HepG2 (cell line): ENCODE measurements at regions not wholly inside any gene's neighbourhood (a gene's known extent, or its start where the extent isn't known, plus 50 kb on each side); places are given as distances from the start of the nearest gene placed in this dataset.
"Not testable (repeated sequence)": the region's sequence is repeated elsewhere in the genome, so short reads cannot be mapped to it uniquely, and the experiment has no call there.

ENCODE experiments used
- EP300 ChIP-seq, 3 experiments: sonication (generic) in 1 of 3; formaldehyde crosslinking in 1 of 3; IDR thresholded peaks; 2 replicates each; pipeline versions ENCODE4 v1.5.1 to v1.6.1; 2011 to 2020; ENCODE audit warnings: low read depth in 2 of 3, low read length in 2 of 3, borderline replicate concordance in 1 of 3, improper control_type of control experiment in 1 of 3, mild to moderate bottlenecking in 1 of 3, missing genetic modification reagents in 1 of 3, moderate library complexity in 1 of 3
- HCFC1 ChIP-seq: fragments of 150-350 bp; IDR thresholded peaks from 2 replicates; pipeline ENCODE4 v1.6.1; 2014; ENCODE audit warnings: low read depth, low read length
- POLR2A ChIP-seq, 2 experiments: IDR thresholded peaks; 2 replicates each; pipeline ENCODE4 v1.6.1; 2011; ENCODE audit warnings: low read depth in 2 of 2, low read length in 2 of 2, mild to moderate bottlenecking in 1 of 2, moderate library complexity in 1 of 2; ENCODE audit not compliant: insufficient read depth in 1 of 2
- TSC22D2 ChIP-seq: sonication (generic); formaldehyde crosslinking; IDR thresholded peaks from 2 replicates; pipeline ENCODE4 v1.5.1; 2020; ENCODE audit warnings: missing genetic modification reagents, mild to moderate bottlenecking, borderline replicate concordance

DNA sequence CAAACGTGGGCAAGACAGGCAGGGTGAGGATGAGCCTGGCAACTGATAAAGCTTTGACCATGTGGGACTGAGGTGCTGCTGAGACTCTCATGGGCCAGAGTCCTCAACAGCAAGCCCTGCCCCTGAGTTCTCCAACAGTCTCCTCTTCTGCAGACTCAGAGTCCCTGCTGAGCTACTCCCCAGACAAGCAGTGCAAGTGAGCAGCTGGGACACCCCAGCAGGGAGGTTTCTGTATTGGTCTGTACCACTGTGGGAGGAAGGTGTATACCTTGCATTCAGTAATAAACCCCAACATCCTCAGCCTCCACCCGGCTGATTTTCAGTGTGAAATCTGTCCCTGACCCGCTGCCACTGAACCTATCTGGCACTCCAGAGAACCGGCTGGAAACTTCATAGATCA, 542.5 kb downstream of the RPIA start:
- TF ChIP-seq POLR2A (IDR thresholded peaks at IDR 0.05; ENCODE audit: insufficient read depth in 1 of 2, low read depth in 2 of 2, low read length in 2 of 2); HCFC1; TSC22D2; EP300 (IDR thresholded peaks at IDR 0.05; ENCODE audit: low read depth in 2 of 2, low read length in 2 of 2); EP300 (CRISPR knock-in tag; IDR thresholded peaks at IDR 0.05; ENCODE audit: borderline replicate concordance): not testable (repeated sequence)
